ENCODE measurements at regions not wholly inside any gene's neighbourhood (a gene's known extent, or its start where the extent isn't known, plus 50 kb on each side); places are given as distances from the start of the nearest gene placed in this dataset.

DNA sequence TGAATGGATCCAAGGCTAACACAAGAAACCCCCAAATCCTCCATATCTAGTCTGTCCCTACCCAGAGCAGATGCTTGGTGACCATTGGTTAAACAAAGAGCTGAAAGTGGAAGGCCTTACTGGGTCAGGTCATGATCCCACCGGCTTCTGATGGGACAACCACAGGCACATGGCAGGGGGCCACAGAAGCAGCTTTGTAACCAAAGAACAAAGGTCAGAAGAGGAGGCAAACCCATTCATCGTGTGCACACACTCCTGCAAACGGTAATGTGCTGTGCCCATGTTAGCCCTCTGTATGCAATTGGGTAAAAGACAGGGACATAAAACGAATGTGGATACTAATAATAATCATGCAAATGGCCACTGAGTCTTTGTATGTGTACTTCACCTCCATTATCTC is 133.3 kb upstream of the SLC6A11 start:
- TF ChIP-seq, protein P1, sequence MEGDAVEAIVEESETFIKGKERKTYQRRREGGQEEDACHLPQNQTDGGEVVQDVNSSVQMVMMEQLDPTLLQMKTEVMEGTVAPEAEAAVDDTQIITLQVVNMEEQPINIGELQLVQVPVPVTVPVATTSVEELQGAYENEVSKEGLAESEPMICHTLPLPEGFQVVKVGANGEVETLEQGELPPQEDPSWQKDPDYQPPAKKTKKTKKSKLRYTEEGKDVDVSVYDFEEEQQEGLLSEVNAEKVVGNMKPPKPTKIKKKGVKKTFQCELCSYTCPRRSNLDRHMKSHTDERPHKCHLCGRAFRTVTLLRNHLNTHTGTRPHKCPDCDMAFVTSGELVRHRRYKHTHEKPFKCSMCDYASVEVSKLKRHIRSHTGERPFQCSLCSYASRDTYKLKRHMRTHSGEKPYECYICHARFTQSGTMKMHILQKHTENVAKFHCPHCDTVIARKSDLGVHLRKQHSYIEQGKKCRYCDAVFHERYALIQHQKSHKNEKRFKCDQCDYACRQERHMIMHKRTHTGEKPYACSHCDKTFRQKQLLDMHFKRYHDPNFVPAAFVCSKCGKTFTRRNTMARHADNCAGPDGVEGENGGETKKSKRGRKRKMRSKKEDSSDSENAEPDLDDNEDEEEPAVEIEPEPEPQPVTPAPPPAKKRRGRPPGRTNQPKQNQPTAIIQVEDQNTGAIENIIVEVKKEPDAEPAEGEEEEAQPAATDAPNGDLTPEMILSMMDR (IDR thresholded peaks at IDR 0.05) = no peak
- no peak for TF ChIP-seq POLR2A (IDR thresholded peaks at IDR 0.05)
- no peak for TF ChIP-seq POLR2AphosphoS5 (IDR thresholded peaks at IDR 0.05)
- TF ChIP-seq EP300 (IDR thresholded peaks at IDR 0.05) = no peak
